ENCODE measurements at regions not wholly inside any gene's neighbourhood (a gene's known extent, or its start where the extent isn't known, plus 50 kb on each side); places are given as distances from the start of the nearest gene placed in this dataset.

- TF ChIP-seq POLR2A (IDR thresholded peaks at IDR 0.05) (no peak), CTCF (IDR thresholded peaks at IDR 0.05 in 4 of 5, conservative IDR thresholded peaks at IDR 0.05 in 1 of 5) (no peak)
Observed at GRCh38 chr12:45619736-45620135, 109.8 kb upstream of the ARID2 start.
